GM23338 (cell line): ENCODE measurements at regions not wholly inside any gene's neighbourhood (a gene's known extent, or its start where the extent isn't known, plus 50 kb on each side); places are given as distances from the start of the nearest gene placed in this dataset.

Source experiments
- ATAC-seq: fragments of 200-7000 bp; cut with Tn5 transposase; 3 replicates; pipeline ENCODE4 v1.9.1; 2020
- DNase-seq: peaks from one replicate; pipeline ENCODE4 v3.0.0-alpha.2; 2015; ENCODE audit warnings: low spot score
- H2AFZ ChIP-seq: fragments of 200-600 bp; sonication (generic); 2 replicates; pipeline ENCODE4 v1.8.0; 2016; ENCODE audit warnings: antibody characterized with exemption, mild to moderate bottlenecking, moderate library complexity
- H3F3A ChIP-seq: fragments of 200-600 bp; sonication (generic); replicated peaks from 2 replicates; pipeline ENCODE4 v1.8.0; 2017; ENCODE audit warnings: antibody characterized with exemption, mixed run types, low read depth
- H3K27ac ChIP-seq: fragments of 200-600 bp; sonication (generic); 2 replicates; pipeline ENCODE4 v1.6.1; 2016; ENCODE audit warnings: low read depth
- H3K27me3 ChIP-seq: fragments of 200-600 bp; sonication (generic); 2 replicates; pipeline ENCODE4 v1.8.0; 2016; ENCODE audit warnings: mild to moderate bottlenecking, mixed run types, moderate library complexity; ENCODE audit not compliant: insufficient read depth
- H3K36me3 ChIP-seq: fragments of 200-600 bp; sonication (generic); 2 replicates; pipeline ENCODE4 v1.8.0; 2016; ENCODE audit warnings: mild to moderate bottlenecking; ENCODE audit not compliant: insufficient read depth
- H3K4me1 ChIP-seq: fragments of 200-600 bp; sonication (generic); 2 replicates; pipeline ENCODE4 v1.8.0; 2016; ENCODE audit warnings: mild to moderate bottlenecking, moderate library complexity; ENCODE audit not compliant: insufficient read depth
- H3K4me2 ChIP-seq: fragments of 200-600 bp; sonication (generic); 2 replicates; pipeline ENCODE4 v1.7.1; 2017; ENCODE audit warnings: mixed run types
- H3K4me3 ChIP-seq: fragments of 200-600 bp; sonication (generic); 2 replicates; pipeline ENCODE4 v1.6.1; 2016; ENCODE audit warnings: mixed run types
- H3K79me2 ChIP-seq: fragments of 200-600 bp; sonication (generic); replicated peaks from 2 replicates; pipeline ENCODE4 v1.8.0; 2017; ENCODE audit warnings: mild to moderate bottlenecking; ENCODE audit not compliant: insufficient read depth
- H3K9me2 ChIP-seq: fragments of 200-600 bp; sonication (generic); 2 replicates; pipeline ENCODE4 v1.8.0; 2017; ENCODE audit not compliant: insufficient read depth
- H4K20me1 ChIP-seq: fragments of 200-600 bp; sonication (generic); replicated peaks from 2 replicates; pipeline ENCODE4 v1.8.0; 2017; ENCODE audit warnings: mild to moderate bottlenecking; ENCODE audit not compliant: insufficient read depth
- H3K27ac Mint-ChIP-seq: 2 replicates; pipeline ENCODE4 v1.8.0; 2020; ENCODE audit warnings: inconsistent platforms, mild to moderate bottlenecking, moderate library complexity, mixed read lengths
- H3K27me3 Mint-ChIP-seq: 3 replicates; pipeline ENCODE4 v1.8.0; 2022; ENCODE audit warnings: low read depth, mild to moderate bottlenecking, moderate library complexity, mixed read lengths, inconsistent platforms; ENCODE audit not compliant: insufficient read depth, poor library complexity
- H3K36me3 Mint-ChIP-seq: 3 replicates; pipeline ENCODE4 v1.8.0; 2021; ENCODE audit warnings: low read depth, mild to moderate bottlenecking, inconsistent platforms, moderate library complexity, mixed read lengths
- H3K4me1 Mint-ChIP-seq: 3 replicates; pipeline ENCODE4 v1.8.0; 2020; ENCODE audit warnings: mild to moderate bottlenecking, inconsistent platforms, mixed read lengths
- H3K4me3 Mint-ChIP-seq: 3 replicates; pipeline ENCODE4 v1.8.0; 2021; ENCODE audit warnings: moderate library complexity, mild to moderate bottlenecking, inconsistent platforms, mixed read lengths
- H3K9me3 Mint-ChIP-seq: 3 replicates; pipeline ENCODE4 v1.8.0; 2020; ENCODE audit warnings: moderate library complexity, mild to moderate bottlenecking, inconsistent platforms, mixed read lengths
- CREB1 ChIP-seq: fragments of 250-450 bp; sonication (Bioruptor Pico); IDR thresholded peaks from 2 replicates; pipeline ENCODE4 v1.5.0; 2020; ENCODE audit warnings: low read depth, mild to moderate bottlenecking, moderate library complexity
- CTCF ChIP-seq, 2 experiments: fragments of 200-600 bp in 1 of 2; sonication (generic) in 1 of 2; conservative IDR thresholded peaks; 2 replicates each; pipeline versions ENCODE4 v1.5.1 to v1.6.1; 2016 to 2017; ENCODE audit warnings: antibody characterized with exemption in 2 of 2, low read depth in 2 of 2, mild to moderate bottlenecking in 2 of 2, moderate library complexity in 1 of 2
- ETS1 ChIP-seq: IDR thresholded peaks from 2 replicates; pipeline ENCODE4 v1.6.1; 2016; ENCODE audit warnings: antibody characterized with exemption
- EZH2 ChIP-seq: fragments of 200-600 bp; sonication (generic); IDR thresholded peaks from one replicate; pipeline ENCODE4 v1.8.0; 2017; ENCODE audit warnings: antibody characterized with exemption, mild to moderate bottlenecking, low read depth; ENCODE audit not compliant: unreplicated experiment
- EZH2phosphoT487 ChIP-seq: fragments of 200-600 bp; sonication (generic); IDR thresholded peaks from one replicate; pipeline ENCODE4 v1.8.1; 2018; ENCODE audit warnings: antibody characterized with exemption; ENCODE audit not compliant: unreplicated experiment
- JUNB ChIP-seq: IDR thresholded peaks from one replicate; pipeline ENCODE4 v1.6.1; 2016; ENCODE audit warnings: antibody characterized with exemption; ENCODE audit not compliant: unreplicated experiment
- NANOG ChIP-seq: IDR thresholded peaks from 2 replicates; pipeline ENCODE4 v1.6.1; 2016; ENCODE audit warnings: antibody characterized with exemption, borderline replicate concordance
- POLR2AphosphoS5 ChIP-seq: IDR thresholded peaks from 2 replicates; pipeline ENCODE4 v1.6.1; 2016; ENCODE audit warnings: antibody characterized with exemption, low read depth
- REST ChIP-seq: IDR thresholded peaks from one replicate; pipeline ENCODE4 v1.6.1; 2018; ENCODE audit warnings: antibody characterized with exemption; ENCODE audit not compliant: unreplicated experiment
- STAT1 ChIP-seq: IDR thresholded peaks from one replicate; pipeline ENCODE4 v1.6.1; 2016; ENCODE audit warnings: antibody characterized with exemption; ENCODE audit not compliant: unreplicated experiment
- ZNF114 ChIP-seq: fragments of 250-450 bp; sonication (Bioruptor Pico); IDR thresholded peaks from 2 replicates; pipeline ENCODE4 v1.5.0; 2020; ENCODE audit warnings: mild to moderate bottlenecking, moderate library complexity
- ZNF331 ChIP-seq: fragments of 250-450 bp; sonication (Bioruptor Pico); IDR thresholded peaks from 2 replicates; pipeline ENCODE4 v1.5.0; 2020; ENCODE audit warnings: low read depth, mild to moderate bottlenecking, moderate library complexity
- ZNF462 ChIP-seq: fragments of 250-450 bp; sonication (Bioruptor Pico); IDR thresholded peaks from 2 replicates; pipeline ENCODE4 v1.5.0; 2020; ENCODE audit warnings: mild to moderate bottlenecking, moderate library complexity

- DNase-seq (peak; percentile 7), ATAC-seq (no peak)
Measured at GRCh38 chr6:164741938-164742451, 567.4 kb downstream of the C6orf118 start.

More at GRCh38 chr6:164741938-164742451, 567.4 kb downstream of the C6orf118 start:
- Mint-ChIP-seq H3K9me3 (peaks cover 25% of the 10 kb centered on the region), H3K27ac (no peak overlapping the region), H3K36me3 (peaks cover 18% of the 10 kb centered on the region; the same call in 2 of the 3 replicates), H3K4me1 (no peaks in the 10 kb centered on the region), H3K27me3 (peaks cover 5% of the 10 kb centered on the region), H3K4me3 (no peak overlapping the region)
- TF ChIP-seq EZH2phosphoT487, result no peak
- TF ChIP-seq ZNF462 (CRISPR knock-in tag), result no peak
- no peak for TF ChIP-seq ZNF114 (CRISPR knock-in tag)
- no peak for TF ChIP-seq ETS1
- no peak for TF ChIP-seq NANOG
- TF ChIP-seq JUNB, result no peak
- no peak for TF ChIP-seq CREB1 (CRISPR knock-in tag)
- no peak for TF ChIP-seq POLR2AphosphoS5
- TF ChIP-seq STAT1, result no peak
- TF ChIP-seq CTCF (conservative IDR thresholded peaks at IDR 0.05; ENCODE audit: low read depth in 2 of 2), result no peak
- no peak for TF ChIP-seq EZH2
- no peak for TF ChIP-seq REST
- TF ChIP-seq ZNF331 (CRISPR knock-in tag), result no peak
- H3K4me3 ChIP-seq, result no peak overlapping the region
- no peaks in the 10 kb centered on the region for H3K36me3 ChIP-seq
- no peaks in the 10 kb centered on the region for H4K20me1 ChIP-seq
- H3K27ac ChIP-seq, result no peak overlapping the region
- H3F3A ChIP-seq, result no peaks in the 10 kb centered on the region
- no peaks in the 10 kb centered on the region for H3K4me1 ChIP-seq
- H3K9me2 ChIP-seq, result peaks cover 7% of the 10 kb centered on the region
- no peak overlapping the region for H2AFZ ChIP-seq
- no peaks in the 10 kb centered on the region for H3K79me2 ChIP-seq
- H3K4me2 ChIP-seq, result no peak overlapping the region
- H3K27me3 ChIP-seq, result no peaks in the 10 kb centered on the region
